ENCODE measurements at regions not wholly inside any gene's neighbourhood (a gene's known extent, or its start where the extent isn't known, plus 50 kb on each side); places are given as distances from the start of the nearest gene placed in this dataset.

DNA sequence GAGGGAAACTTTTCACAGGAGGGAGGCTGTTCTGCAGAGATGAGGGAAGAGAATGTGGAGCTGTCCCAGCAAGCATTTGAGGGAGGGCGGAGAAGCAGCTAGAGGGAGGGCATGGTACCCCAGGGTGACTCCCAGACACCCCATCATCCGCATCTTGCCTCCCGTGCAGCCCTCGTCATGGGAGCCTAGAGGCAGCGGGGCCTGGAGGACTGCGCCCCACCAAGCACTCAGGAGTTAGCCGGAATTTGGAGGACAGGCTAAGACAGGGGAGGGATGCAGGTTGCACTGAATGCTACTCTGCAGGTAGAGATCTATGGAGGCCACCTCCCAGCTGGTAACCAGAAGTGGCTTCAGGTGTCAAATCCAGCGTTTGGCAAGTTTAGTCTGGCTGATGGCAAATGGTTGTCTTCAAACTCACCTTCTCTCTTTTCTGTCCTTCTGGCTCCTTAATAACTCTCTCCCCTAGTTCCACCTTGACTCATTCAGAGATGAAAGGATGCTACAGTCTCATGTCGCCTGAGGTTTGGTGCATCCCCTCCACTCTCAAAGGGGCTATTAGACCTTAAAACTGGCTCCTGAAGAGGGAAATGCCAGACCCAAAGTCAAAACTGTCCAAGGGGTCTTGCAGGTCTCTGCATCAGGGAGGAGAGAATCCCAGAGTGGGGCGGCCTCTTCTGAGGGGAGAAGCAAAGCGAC is 155.9 kb upstream of the TLE3 start:
- TF ChIP-seq EZH2 (IDR thresholded peaks at IDR 0.05; ENCODE audit: borderline replicate concordance, low read depth, low read length, poor library complexity, severe bottlenecking): no peak
- TF ChIP-seq, protein P1, sequence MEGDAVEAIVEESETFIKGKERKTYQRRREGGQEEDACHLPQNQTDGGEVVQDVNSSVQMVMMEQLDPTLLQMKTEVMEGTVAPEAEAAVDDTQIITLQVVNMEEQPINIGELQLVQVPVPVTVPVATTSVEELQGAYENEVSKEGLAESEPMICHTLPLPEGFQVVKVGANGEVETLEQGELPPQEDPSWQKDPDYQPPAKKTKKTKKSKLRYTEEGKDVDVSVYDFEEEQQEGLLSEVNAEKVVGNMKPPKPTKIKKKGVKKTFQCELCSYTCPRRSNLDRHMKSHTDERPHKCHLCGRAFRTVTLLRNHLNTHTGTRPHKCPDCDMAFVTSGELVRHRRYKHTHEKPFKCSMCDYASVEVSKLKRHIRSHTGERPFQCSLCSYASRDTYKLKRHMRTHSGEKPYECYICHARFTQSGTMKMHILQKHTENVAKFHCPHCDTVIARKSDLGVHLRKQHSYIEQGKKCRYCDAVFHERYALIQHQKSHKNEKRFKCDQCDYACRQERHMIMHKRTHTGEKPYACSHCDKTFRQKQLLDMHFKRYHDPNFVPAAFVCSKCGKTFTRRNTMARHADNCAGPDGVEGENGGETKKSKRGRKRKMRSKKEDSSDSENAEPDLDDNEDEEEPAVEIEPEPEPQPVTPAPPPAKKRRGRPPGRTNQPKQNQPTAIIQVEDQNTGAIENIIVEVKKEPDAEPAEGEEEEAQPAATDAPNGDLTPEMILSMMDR (conservative IDR thresholded peaks at IDR 0.05; ENCODE audit: low read depth, low read length): no peak

Data from A673 (cell line).